ENCODE measurements at regions not wholly inside any gene's neighbourhood (a gene's known extent, or its start where the extent isn't known, plus 50 kb on each side); places are given as distances from the start of the nearest gene placed in this dataset.

- no peak for TF ChIP-seq CTCF (conservative IDR thresholded peaks at IDR 0.05 in 1 of 2, IDR thresholded peaks at IDR 0.05 in 1 of 2; ENCODE audit: low read depth in 1 of 2, low read length in 2 of 2)
- no peak for TF ChIP-seq EZH2 (IDR thresholded peaks at IDR 0.05; ENCODE audit: low read length, missing control alignments)
Measured at GRCh38 chr14:42715316-42715715, 1108.6 kb downstream of the LRFN5 start.
